SK-MEL-5 (cell line): ENCODE measurements at regions not wholly inside any gene's neighbourhood (a gene's known extent, or its start where the extent isn't known, plus 50 kb on each side); places are given as distances from the start of the nearest gene placed in this dataset.
"Not testable (repeated sequence)": the region's sequence is repeated elsewhere in the genome, so short reads cannot be mapped to it uniquely, and the experiment has no call there.

Experiments used
- DNase-seq: peaks from one replicate; pipeline ENCODE4 v3.0.0-alpha.2; 2016; ENCODE audit warnings: low read depth, low spot score
- in situ Hi-C: cut with HindIII; loops from 2 replicates; pipeline ENCODE4 v1.10.0; 2016; ENCODE audit warnings: low sequenced_read_pairs, high pct_unique_total_duplicates, low pct_unique_long_range_greater_than_20kb

- in situ Hi-C loops: no loop called here
- DNase-seq: no peak
Measured at GRCh38 chr9:108397286-108397685, 458.5 kb downstream of the ACTL7B start.

DNA sequence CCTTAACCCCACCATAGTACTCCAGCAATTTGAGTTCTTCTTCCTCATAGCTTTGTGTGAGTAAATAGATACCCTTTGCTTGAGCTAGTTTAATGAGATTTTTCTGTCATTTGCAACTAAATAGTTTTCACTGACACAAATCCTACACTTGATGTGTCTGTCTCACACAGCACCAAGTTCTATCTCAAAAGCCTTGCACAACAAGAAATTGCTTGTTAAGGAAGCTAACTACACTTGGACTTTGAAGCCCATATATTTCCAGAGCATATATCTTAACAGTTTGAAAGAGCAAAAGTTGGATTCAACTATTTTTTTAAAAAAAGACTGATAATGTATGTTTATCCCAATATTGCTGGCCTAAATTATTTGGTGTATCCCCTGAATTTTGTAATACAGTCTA lies 459.2 kb downstream of the ACTL7B start:
- in situ Hi-C loops: no loop called here
- no peak for DNase-seq

GRCh38 chr9:108396193-108396592 lies 459.6 kb downstream of the ACTL7B start:
- in situ Hi-C loops: no loop called here

DNA sequence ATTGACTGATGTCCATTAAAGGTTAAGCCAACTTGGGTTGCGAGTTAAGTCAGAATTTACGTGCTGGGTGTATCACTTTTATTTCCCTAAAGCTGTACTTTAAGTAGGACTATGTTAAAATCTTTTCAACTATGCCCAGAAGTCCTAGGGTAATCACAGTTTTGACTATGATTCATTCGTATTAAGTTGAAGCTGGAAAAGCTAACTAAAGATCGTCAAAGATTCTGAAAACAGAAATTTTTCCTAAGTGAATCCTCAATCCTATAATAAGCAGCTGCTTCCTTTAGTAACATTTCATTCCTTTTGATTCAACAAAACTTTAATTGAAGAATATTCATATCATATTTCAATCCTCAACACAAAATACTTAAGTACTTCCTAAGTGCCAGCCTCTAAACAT lies 460.4 kb downstream of the ACTL7B start:
- in situ Hi-C loops: no loop called here
- no peak for DNase-seq

More at GRCh38 chr9:108396193-108396592, 459.6 kb downstream of the ACTL7B start:
- DNase-seq: no peak

DNA sequence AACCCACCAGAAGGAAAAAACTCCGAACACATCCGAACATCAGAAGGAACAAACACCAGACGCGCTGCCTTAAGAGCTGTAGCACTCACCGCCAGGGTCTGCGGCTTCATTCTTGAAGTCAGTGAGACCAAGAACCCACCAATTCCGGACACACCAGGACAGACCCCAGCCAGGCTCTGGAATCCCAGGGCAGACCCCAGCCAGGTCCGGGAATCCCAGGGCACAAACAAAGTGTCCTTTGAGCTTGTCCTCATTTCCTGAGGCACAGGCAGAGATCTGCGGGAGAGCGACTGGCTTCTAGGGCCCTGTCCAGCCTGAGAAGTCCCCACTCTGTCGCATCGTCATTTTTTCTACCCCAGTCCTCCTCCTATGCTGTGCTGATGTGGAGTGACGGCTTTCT lies 461.1 kb downstream of the ACTL7B start:
- in situ Hi-C loops: no loop called here
- no peak for DNase-seq

GRCh38 chr9:108393481-108394001 lies 462.2 kb downstream of the ACTL7B start:
- in situ Hi-C loops: not testable (repeated sequence)

GRCh38 chr9:108392877-108393276 lies 462.9 kb downstream of the ACTL7B start:
- in situ Hi-C loops: no loop called here
- no peak for DNase-seq

More at GRCh38 chr9:108393481-108394001, 462.2 kb downstream of the ACTL7B start:
- DNase-seq: not testable (repeated sequence)

GRCh38 chr9:108389056-108389455 lies 466.7 kb downstream of the ACTL7B start:
- DNase-seq: no peak
- in situ Hi-C loops: no loop called here

DNA sequence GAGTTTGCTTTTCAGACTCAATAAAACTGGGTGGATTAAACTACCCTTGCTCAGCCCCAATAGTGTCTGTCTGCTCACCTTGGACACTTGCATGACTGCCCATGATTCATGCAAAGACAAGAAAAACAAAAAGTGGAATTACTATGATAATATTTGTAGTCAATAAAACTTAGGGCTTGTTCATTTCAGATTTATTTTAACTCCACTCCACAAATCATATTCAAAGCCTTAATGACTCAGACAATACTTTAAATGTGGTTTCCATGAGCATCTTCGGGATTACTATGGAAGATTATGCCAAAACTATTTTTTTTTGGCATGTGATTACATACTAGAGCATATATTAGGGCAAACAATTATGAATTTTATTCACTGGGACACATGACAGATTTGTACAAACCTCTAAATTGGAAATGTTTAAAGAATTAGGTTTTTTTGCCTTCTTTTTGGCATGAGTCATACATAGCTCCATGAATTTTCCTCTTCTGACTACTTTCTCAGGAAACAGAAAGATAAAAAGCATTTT lies 468.9 kb downstream of the ACTL7B start:
- no peak for DNase-seq
- in situ Hi-C loops: no loop called here

DNA sequence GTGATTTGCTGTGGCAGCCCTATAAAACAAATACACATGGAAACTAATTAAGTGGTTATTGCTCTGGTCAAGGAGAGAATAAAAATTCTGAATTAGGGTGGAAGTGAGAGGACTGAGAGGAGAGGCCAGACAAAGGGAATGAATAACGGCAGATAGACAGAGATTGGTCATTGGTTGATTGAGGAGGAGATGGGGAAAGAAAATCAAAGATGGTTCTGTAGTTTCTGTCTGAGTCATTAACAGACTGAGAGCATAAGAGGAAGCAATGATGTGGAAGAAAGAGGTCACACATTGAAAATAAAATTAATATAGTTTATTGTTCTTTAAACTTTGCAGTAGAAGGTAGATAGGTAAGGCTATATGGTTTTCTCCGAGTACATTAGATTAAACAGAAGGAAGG lies 469.8 kb downstream of the ACTL7B start:
- DNase-seq: no peak
- in situ Hi-C loops: no loop called here

DNA sequence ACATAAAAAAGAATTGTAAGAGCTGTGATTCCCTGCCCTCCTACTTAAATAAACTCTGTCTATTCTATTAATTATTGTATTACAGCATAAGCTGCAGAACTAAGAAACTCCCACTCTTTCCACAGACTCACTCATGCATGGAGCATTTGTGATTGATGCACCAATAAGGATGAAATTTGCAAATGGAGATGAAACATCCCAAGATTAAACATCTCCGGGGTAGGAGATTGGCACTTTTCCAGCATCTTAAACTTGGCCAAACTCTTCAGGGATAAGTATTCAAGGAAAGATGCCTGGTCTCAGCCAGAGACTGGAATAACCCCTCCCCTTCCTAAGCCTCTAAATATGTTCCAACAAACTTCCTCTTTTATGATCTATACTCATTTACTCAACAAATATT lies 472.0 kb downstream of the ACTL7B start:
- no peak for DNase-seq
- in situ Hi-C loops: no loop called here

DNA sequence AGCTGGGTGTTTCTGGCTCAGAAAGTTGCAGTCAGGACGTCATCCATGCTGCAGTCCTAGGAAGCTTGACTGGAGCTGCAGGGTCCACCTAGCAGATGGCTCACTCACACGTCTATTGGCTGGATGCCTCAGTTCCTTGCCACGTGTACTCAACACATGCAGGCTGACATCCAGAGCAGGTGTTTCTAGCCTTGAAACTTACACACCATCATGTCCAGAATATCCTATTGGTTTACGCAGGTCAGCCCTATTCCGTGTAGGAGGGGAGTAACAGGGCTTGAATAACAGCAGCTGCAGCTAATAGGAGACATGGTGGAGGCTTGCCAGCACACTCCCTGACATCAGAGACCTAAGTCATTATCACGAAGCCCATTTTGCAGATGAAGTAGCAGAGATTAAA lies 473.5 kb downstream of the ACTL7B start:
- DNase-seq: no peak
- in situ Hi-C loops: no loop called here

GRCh38 chr9:108377881-108378280 lies 477.9 kb downstream of the ACTL7B start:
- DNase-seq: no peak
- in situ Hi-C loops: no loop called here

GRCh38 chr9:108377382-108377781 lies 478.4 kb downstream of the ACTL7B start:
- no peak for DNase-seq
- in situ Hi-C loops: no loop called here

DNA sequence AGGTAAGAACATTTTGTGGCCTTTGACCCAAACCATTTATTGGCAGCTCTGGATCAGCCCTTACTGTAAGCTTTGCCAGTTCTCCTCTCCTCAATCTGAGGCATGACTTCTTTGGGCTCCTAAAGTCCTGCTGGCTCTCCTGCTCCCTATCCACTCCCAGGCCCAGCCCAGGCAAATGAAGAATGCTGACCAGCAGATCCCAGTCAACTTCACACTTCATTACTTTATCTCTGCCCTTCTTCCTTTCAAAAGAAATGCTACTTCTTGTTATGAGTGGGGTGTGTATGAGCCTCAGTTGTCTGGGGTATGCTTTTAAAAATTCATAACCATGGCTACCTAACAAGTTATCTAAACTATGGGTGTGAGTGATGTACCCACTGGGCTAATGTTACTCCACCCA lies 479.6 kb downstream of the ACTL7B start:
- in situ Hi-C loops: no loop called here
- no peak for DNase-seq

GRCh38 chr9:108374626-108375025 lies 481.2 kb downstream of the ACTL7B start:
- DNase-seq: no peak
- in situ Hi-C loops: no loop called here

GRCh38 chr9:108367188-108367587 lies 488.6 kb downstream of the ACTL7B start:
- in situ Hi-C loops: no loop called here
- DNase-seq: no peak

DNA sequence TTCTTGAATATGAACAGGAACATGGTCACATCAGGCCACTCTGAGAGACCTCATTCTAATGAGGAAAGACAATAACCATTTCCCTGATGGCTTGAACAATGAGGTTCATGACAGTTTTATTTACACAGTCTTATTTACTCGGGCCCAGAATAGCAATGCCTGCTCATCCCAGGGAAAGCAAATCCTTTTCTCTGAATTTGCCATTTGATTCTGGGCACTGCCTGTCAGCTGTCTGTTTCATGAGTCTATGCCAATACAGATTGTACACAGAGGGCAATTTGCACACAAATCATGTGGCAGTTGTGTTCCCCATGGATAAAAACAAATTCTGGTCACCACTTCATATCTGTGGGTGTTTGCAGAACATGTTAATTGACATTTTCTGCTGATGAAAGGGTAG lies 492.5 kb downstream of the ACTL7B start:
- in situ Hi-C loops: no loop called here

DNA sequence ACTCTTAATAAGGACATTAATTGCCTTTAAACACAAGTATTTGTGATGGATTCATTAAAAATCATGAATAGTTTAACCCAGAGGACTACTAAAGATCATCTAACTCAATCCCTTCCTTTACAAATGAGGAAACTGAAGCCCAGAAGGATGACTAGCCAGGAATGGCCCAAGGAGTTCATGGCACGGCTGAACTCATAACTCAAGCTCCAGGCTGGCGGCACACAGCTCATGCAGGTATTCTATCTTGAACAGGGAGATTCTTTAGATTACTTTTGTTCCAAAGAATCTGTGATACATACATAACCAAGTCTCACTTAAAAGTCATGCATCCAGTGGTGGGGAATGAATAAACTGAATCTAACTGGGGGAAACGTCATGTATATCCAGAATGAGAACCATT lies 495.5 kb downstream of the ACTL7B start:
- DNase-seq: no peak
- in situ Hi-C loops: no loop called here

More for the DNA sequence above, 492.5 kb downstream of the ACTL7B start:
- DNase-seq: no peak

DNA sequence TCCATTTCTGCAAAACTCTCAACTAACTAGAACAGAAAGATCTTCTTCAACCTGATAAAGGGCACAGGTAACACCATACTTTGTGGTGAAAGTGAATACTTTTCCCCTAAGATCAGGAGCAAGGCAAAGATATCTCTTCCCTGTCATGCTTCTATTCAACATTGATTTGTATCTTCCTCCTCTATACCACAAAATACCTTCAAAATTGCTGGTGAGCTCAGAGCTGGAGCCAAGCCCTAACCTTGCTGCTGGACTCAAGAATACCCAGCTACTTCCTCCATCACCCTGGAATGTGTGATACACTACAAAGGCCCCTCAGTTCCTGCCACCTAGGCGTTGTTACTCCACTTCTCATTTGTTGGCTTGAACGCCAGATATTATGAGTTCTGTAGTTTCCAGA lies 499.0 kb downstream of the ACTL7B start:
- in situ Hi-C loops: no loop called here
- no peak for DNase-seq
